Lower lobe of right lung (tissue), 2 donors: ENCODE measurements at regions not wholly inside any gene's neighbourhood (a gene's known extent, or its start where the extent isn't known, plus 50 kb on each side); places are given as distances from the start of the nearest gene placed in this dataset.
"Not testable (repeated sequence)": the region's sequence is repeated elsewhere in the genome, so short reads cannot be mapped to it uniquely, and the experiment has no call there.

ENCODE experiments used
- ATAC-seq, 2 donors: fragments of 200-7000 bp; cut with Tn5 transposase; one replicate each; pipeline ENCODE4 v1.9.1; 2020 to 2022; ENCODE audit warnings: mild to moderate bottlenecking in 2 of 2, moderate library complexity in 2 of 2
- DNase-seq: peaks from one replicate; pipeline ENCODE4 v3.0.0-alpha.2; 2020
- H3K27ac ChIP-seq: fragments of 200-600 bp; one replicate; pipeline ENCODE4 v1.8.0; 2022
- H3K27me3 ChIP-seq: fragments of 200-600 bp; one replicate; pipeline ENCODE4 v1.8.0; 2022; ENCODE audit warnings: low read depth
- H3K36me3 ChIP-seq: fragments of 200-600 bp; one replicate; pipeline ENCODE4 v1.8.0; 2022; ENCODE audit warnings: mild to moderate bottlenecking
- H3K4me1 ChIP-seq: fragments of 200-600 bp; one replicate; pipeline ENCODE4 v1.8.0; 2022
- H3K4me3 ChIP-seq: fragments of 200-600 bp; one replicate; pipeline ENCODE4 v1.8.0; 2022; ENCODE audit warnings: mild to moderate bottlenecking
- H3K9me3 ChIP-seq: fragments of 200-600 bp; one replicate; pipeline ENCODE4 v1.8.0; 2022
- intact Hi-C: fragments of 100-400 bp; cut with DNase I; formaldehyde crosslinking; loops from one replicate; pipeline ENCODE4 v1.11.0; 2022
- TF ChIP-seq, protein P1 (sequence below): fragments of 200-600 bp; IDR thresholded peaks from one replicate; pipeline ENCODE4 v1.8.0; 2022; ENCODE audit warnings: antibody characterized with exemption, mild to moderate bottlenecking
- donor health status: DM: no; HTN: yes; CAD: no; lungs with severe emphysema.

DNA sequence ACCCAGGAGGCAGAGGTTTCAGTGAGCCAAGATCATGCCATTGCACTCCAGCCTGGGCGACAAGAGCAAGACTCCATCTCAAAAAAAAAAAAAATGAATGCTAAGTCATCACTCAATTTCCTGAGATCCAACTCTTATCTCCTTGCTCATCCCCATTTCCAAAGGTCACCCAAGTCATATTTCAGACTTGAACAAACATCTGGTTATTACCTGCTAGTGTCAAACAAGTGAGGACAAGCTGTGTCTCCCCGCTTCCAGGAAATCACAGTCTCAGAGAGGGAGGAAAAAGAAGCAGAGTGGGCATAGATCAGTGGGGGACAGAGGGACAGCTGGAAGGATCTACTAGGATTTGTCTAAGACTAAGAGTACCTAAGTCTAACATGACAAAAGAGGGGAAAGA is 147.5 kb upstream of the FUNDC1 start:
- Histone ChIP-seq H3K36me3 (no peaks in the 10 kb centered on the region), H3K9me3 (no peaks in the 10 kb centered on the region), H3K4me1 (no peaks in the 10 kb centered on the region), H3K4me3 (no peak overlapping the region), H3K27me3 (no peaks in the 10 kb centered on the region), H3K27ac (no peak overlapping the region)
- intact Hi-C loops: no loop called here
- no peak for ATAC-seq
- TF ChIP-seq, protein P1, sequence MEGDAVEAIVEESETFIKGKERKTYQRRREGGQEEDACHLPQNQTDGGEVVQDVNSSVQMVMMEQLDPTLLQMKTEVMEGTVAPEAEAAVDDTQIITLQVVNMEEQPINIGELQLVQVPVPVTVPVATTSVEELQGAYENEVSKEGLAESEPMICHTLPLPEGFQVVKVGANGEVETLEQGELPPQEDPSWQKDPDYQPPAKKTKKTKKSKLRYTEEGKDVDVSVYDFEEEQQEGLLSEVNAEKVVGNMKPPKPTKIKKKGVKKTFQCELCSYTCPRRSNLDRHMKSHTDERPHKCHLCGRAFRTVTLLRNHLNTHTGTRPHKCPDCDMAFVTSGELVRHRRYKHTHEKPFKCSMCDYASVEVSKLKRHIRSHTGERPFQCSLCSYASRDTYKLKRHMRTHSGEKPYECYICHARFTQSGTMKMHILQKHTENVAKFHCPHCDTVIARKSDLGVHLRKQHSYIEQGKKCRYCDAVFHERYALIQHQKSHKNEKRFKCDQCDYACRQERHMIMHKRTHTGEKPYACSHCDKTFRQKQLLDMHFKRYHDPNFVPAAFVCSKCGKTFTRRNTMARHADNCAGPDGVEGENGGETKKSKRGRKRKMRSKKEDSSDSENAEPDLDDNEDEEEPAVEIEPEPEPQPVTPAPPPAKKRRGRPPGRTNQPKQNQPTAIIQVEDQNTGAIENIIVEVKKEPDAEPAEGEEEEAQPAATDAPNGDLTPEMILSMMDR: no peak
- no peak for DNase-seq

DNA sequence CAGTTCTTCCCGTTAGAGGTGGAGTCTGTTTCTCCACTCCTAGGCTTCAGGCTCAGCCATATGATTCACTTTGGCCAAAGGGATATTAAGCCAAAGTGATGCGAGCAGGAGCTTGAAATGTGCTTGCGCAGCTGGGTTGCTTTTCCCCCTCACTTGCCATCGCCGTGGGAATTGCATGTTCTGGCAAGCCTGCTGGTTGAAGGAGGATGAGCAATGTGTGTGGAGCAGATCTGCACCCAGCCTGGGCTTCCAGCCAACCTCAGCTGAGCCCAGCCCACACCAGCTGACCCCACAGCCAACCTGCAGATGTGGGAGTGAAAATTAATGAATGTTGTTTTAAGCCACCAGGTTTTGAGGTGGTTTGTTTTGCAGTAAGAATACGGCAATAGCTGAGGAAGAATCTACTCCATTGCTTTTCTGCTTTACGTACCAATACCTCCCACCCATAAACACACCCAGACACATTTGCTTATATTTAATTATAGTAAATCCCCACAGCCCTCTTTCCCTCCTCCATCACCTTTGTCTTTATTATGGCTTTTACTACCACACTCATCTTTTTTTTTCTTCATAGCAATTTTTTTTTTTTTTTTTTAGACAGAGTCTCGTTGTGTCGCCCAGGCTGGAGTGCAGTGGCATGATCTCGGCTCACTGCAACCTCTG is 132.8 kb upstream of the FUNDC1 start:
- H3K27ac ChIP-seq: no peak overlapping the region
- H3K27me3 ChIP-seq: no peaks in the 10 kb centered on the region
- ATAC-seq (no peak), DNase-seq (no peak)
- H3K36me3 ChIP-seq: no peaks in the 10 kb centered on the region
- no peaks in the 10 kb centered on the region for H3K4me1 ChIP-seq
- H3K9me3 ChIP-seq: no peaks in the 10 kb centered on the region
- TF ChIP-seq, protein P1: no peak
- H3K4me3 ChIP-seq: no peak overlapping the region
- intact Hi-C loops: no loop called here

DNA sequence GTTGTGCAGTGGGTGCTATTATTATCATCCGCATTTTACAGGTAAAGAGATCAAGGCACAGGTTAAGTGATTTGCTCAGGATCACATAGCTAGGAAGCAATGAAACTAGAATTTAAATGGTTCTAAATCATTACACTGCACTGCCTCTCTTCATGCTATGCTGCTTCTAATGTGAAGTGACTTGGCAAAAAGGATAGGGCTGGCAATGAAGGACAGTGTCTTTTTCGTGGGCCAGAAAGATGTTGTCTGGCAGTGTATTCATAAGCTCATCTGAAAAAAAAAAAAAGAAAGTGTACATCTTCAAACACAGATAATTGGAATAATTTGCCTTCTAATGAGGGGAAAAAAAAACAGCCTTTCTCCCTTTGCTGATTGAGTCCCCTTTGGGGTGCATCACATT is 132.2 kb upstream of the FUNDC1 start:
- Histone ChIP-seq H3K27me3 (no peaks in the 10 kb centered on the region), H3K27ac (no peak overlapping the region), H3K36me3 (no peaks in the 10 kb centered on the region), H3K4me1 (no peaks in the 10 kb centered on the region), H3K9me3 (no peaks in the 10 kb centered on the region), H3K4me3 (no peak overlapping the region)
- intact Hi-C loops: no loop called here
- ATAC-seq (no peak), DNase-seq (no peak)
- TF ChIP-seq, protein P1: no peak

DNA sequence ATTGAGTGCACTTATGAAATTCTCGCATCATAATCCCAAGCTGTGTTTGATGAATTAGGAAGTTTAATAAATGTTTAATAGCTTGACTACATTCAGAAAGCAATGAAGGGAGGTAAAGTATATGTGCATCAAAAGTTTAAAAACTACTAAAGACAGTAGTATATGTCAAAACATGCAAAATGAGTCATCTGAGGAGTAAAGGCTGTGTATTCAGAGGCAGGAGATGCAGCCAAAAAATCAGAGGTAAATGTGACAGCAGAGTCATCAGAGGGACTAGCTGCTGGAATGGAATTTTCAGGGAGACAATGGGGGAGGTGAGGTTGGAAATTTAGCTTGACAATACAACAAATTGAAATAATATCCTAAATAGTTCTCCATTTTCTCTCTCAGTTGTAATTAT is 127.0 kb upstream of the FUNDC1 start:
- no peaks in the 10 kb centered on the region for H3K36me3 ChIP-seq
- TF ChIP-seq, protein P1: no peak
- no peak overlapping the region for H3K27ac ChIP-seq
- DNase-seq: no peak
- H3K4me3 ChIP-seq: no peak overlapping the region
- no peaks in the 10 kb centered on the region for H3K27me3 ChIP-seq
- intact Hi-C loops: no loop called here
- no peaks in the 10 kb centered on the region for H3K9me3 ChIP-seq
- no peaks in the 10 kb centered on the region for H3K4me1 ChIP-seq
- ATAC-seq: no peak

DNA sequence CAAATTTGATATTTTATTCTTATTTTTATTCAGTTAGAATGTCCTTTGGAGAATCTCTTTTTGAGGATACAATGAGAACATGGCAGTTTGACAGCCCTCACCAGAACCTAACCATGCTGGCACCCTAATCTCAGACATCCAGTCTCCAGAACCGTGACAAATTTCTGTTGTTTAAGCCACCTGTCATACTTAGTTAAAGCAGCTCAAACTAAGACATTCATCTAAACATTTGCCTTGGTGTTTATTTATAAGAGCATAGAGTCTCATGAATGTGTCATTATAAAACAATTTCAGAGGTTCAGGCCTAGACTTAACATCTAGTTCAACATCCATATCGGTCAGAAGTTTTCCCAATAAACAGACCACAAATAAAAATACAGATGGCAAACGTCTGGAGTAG is 125.1 kb upstream of the FUNDC1 start:
- intact Hi-C loops: no loop called here
- Histone ChIP-seq H3K9me3 (no peaks in the 10 kb centered on the region), H3K4me3 (no peak overlapping the region), H3K27ac (no peak overlapping the region), H3K36me3 (no peaks in the 10 kb centered on the region), H3K27me3 (no peaks in the 10 kb centered on the region), H3K4me1 (no peaks in the 10 kb centered on the region)
- ATAC-seq (no peak), DNase-seq (no peak)
- TF ChIP-seq, protein P1: no peak

DNA sequence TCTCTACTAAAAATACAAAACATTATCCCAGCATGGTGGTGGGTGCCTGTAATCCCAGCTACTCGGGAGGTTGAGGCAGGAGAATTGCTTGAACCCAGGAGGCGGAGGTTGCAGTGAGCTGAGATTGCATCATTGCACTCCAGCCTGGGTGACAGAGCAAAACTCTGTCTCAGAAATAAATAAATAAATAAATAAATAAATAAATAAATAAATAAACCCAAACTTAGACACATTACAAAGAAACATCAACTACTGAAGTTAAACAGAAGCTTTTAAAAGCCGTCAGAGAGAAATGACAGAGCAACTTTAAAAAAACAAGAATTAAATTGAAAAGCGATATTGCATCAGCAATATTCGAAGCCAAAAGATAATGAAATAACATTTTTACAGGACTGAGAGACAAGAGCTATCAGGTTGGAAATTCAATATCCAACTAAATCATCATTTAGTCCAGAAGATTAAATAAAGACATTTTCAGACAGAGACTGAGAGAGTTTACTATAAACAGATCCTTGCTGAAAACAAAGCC is 115.1 kb upstream of the FUNDC1 start:
- intact Hi-C loops: not testable (repeated sequence)

More for the DNA sequence above, 115.1 kb upstream of the FUNDC1 start:
- not testable (repeated sequence) for H3K9me3 ChIP-seq, H3K36me3 ChIP-seq, H3K27me3 ChIP-seq, H3K4me3 ChIP-seq, ATAC-seq, H3K27ac ChIP-seq, H3K4me1 ChIP-seq, DNase-seq
